ENCODE measurements at regions not wholly inside any gene's neighbourhood (a gene's known extent, or its start where the extent isn't known, plus 50 kb on each side); places are given as distances from the start of the nearest gene placed in this dataset.

- Histone ChIP-seq H3K4me1 (ENCODE audit: control insufficient read depth in 3 of 3, insufficient read depth in 3 of 3, low read length in 3 of 3) (no peaks in the 10 kb centered on the region), H3K36me3 (ENCODE audit: control insufficient read depth in 3 of 3, insufficient read depth in 3 of 3, low read length in 3 of 3) (no peaks in the 10 kb centered on the region), H3K9me3 (ENCODE audit: control insufficient read depth in 3 of 3, low read length in 3 of 3) (no peaks in the 10 kb centered on the region), H3K27me3 (ENCODE audit: control insufficient read depth in 3 of 3, insufficient read depth in 3 of 3, low read length in 3 of 3) (no peaks in the 10 kb centered on the region), H3K27ac (ENCODE audit: low read depth, low read length) (no peak overlapping the region), H3K9ac (ENCODE audit: low read depth in 1 of 3, low read length in 3 of 3) (no peak overlapping the region), H3K4me3 (ENCODE audit: low read length in 3 of 3) (no peak overlapping the region)
Measured at GRCh38 chr5:165201771-165202518, 1696.5 kb downstream of the MAT2B start.

GRCh38 chr5:165202519-165202910, 1697.1 kb downstream of the MAT2B start:
- H3K27me3 ChIP-seq (ENCODE audit: control insufficient read depth in 3 of 3, insufficient read depth in 3 of 3, low read length in 3 of 3): no peaks in the 10 kb centered on the region

GRCh38 chr5:165209101-165209727, 1703.8 kb downstream of the MAT2B start:
- Histone ChIP-seq H3K27me3 (ENCODE audit: control insufficient read depth in 3 of 3, insufficient read depth in 3 of 3, low read length in 3 of 3) (no peaks in the 10 kb centered on the region), H3K4me1 (ENCODE audit: control insufficient read depth in 3 of 3, insufficient read depth in 3 of 3, low read length in 3 of 3) (no peaks in the 10 kb centered on the region), H3K9ac (ENCODE audit: low read depth in 1 of 3, low read length in 3 of 3) (no peak overlapping the region), H3K36me3 (ENCODE audit: control insufficient read depth in 3 of 3, insufficient read depth in 3 of 3, low read length in 3 of 3) (no peaks in the 10 kb centered on the region), H3K4me3 (ENCODE audit: low read length in 3 of 3) (no peak overlapping the region), H3K27ac (ENCODE audit: low read depth, low read length) (no peak overlapping the region), H3K9me3 (ENCODE audit: control insufficient read depth in 3 of 3, low read length in 3 of 3) (no peaks in the 10 kb centered on the region)

More at GRCh38 chr5:165202519-165202910, 1697.1 kb downstream of the MAT2B start:
- no peaks in the 10 kb centered on the region for H3K36me3 ChIP-seq (ENCODE audit: control insufficient read depth in 3 of 3, insufficient read depth in 3 of 3, low read length in 3 of 3)
- H3K9ac ChIP-seq (ENCODE audit: low read depth in 1 of 3, low read length in 3 of 3): no peak overlapping the region
- no peaks in the 10 kb centered on the region for H3K9me3 ChIP-seq (ENCODE audit: control insufficient read depth in 3 of 3, low read length in 3 of 3)
- H3K27ac ChIP-seq (ENCODE audit: low read depth, low read length): no peak overlapping the region
- H3K4me3 ChIP-seq (ENCODE audit: low read length in 3 of 3): no peak overlapping the region
- H3K4me1 ChIP-seq (ENCODE audit: control insufficient read depth in 3 of 3, insufficient read depth in 3 of 3, low read length in 3 of 3): no peaks in the 10 kb centered on the region

- Histone ChIP-seq H3K27ac (ENCODE audit: low read depth, low read length) (no peak overlapping the region), H3K27me3 (ENCODE audit: control insufficient read depth in 3 of 3, insufficient read depth in 3 of 3, low read length in 3 of 3) (no peaks in the 10 kb centered on the region), H3K4me3 (ENCODE audit: low read length in 3 of 3) (no peak overlapping the region), H3K36me3 (ENCODE audit: control insufficient read depth in 3 of 3, insufficient read depth in 3 of 3, low read length in 3 of 3) (no peaks in the 10 kb centered on the region), H3K9me3 (ENCODE audit: control insufficient read depth in 3 of 3, low read length in 3 of 3) (no peaks in the 10 kb centered on the region), H3K4me1 (ENCODE audit: control insufficient read depth in 3 of 3, insufficient read depth in 3 of 3, low read length in 3 of 3) (no peaks in the 10 kb centered on the region), H3K9ac (ENCODE audit: low read depth in 1 of 3, low read length in 3 of 3) (no peak overlapping the region)
Measured at GRCh38 chr5:165224366-165225045, 1719.1 kb downstream of the MAT2B start.

- no peaks in the 10 kb centered on the region for H3K36me3 ChIP-seq (ENCODE audit: control insufficient read depth in 3 of 3, insufficient read depth in 3 of 3, low read length in 3 of 3)
- no peaks in the 10 kb centered on the region for H3K9me3 ChIP-seq (ENCODE audit: control insufficient read depth in 3 of 3, low read length in 3 of 3)
- H3K27me3 ChIP-seq (ENCODE audit: control insufficient read depth in 3 of 3, insufficient read depth in 3 of 3, low read length in 3 of 3): no peaks in the 10 kb centered on the region
- H3K27ac ChIP-seq (ENCODE audit: low read depth, low read length): no peak overlapping the region
- no peaks in the 10 kb centered on the region for H3K4me1 ChIP-seq (ENCODE audit: control insufficient read depth in 3 of 3, insufficient read depth in 3 of 3, low read length in 3 of 3)
- H3K9ac ChIP-seq (ENCODE audit: low read depth in 1 of 3, low read length in 3 of 3): no peak overlapping the region
- no peak overlapping the region for H3K4me3 ChIP-seq (ENCODE audit: low read length in 3 of 3)
Measured at GRCh38 chr5:165227515-165227914, 1722.1 kb downstream of the MAT2B start.

- H3K9ac ChIP-seq (ENCODE audit: low read depth in 1 of 3, low read length in 3 of 3): no peak overlapping the region
- H3K27ac ChIP-seq (ENCODE audit: low read depth, low read length): no peak overlapping the region
- H3K36me3 ChIP-seq (ENCODE audit: control insufficient read depth in 3 of 3, insufficient read depth in 3 of 3, low read length in 3 of 3): no peaks in the 10 kb centered on the region
- H3K4me3 ChIP-seq (ENCODE audit: low read length in 3 of 3): no peak overlapping the region
- no peaks in the 10 kb centered on the region for H3K4me1 ChIP-seq (ENCODE audit: control insufficient read depth in 3 of 3, insufficient read depth in 3 of 3, low read length in 3 of 3)
- H3K9me3 ChIP-seq (ENCODE audit: control insufficient read depth in 3 of 3, low read length in 3 of 3): no peaks in the 10 kb centered on the region
- H3K27me3 ChIP-seq (ENCODE audit: control insufficient read depth in 3 of 3, insufficient read depth in 3 of 3, low read length in 3 of 3): no peaks in the 10 kb centered on the region
Measured at GRCh38 chr5:165228184-165228583, 1722.8 kb downstream of the MAT2B start.

GRCh38 chr5:165231821-165232508, 1726.5 kb downstream of the MAT2B start:
- Histone ChIP-seq H3K27ac (ENCODE audit: low read depth, low read length) (no peak overlapping the region), H3K4me3 (ENCODE audit: low read length in 3 of 3) (no peak overlapping the region)

GRCh38 chr5:165232509-165233028, 1727.2 kb downstream of the MAT2B start:
- no peaks in the 10 kb centered on the region for H3K4me1 ChIP-seq (ENCODE audit: control insufficient read depth in 3 of 3, insufficient read depth in 3 of 3, low read length in 3 of 3)
- no peak overlapping the region for H3K9ac ChIP-seq (ENCODE audit: low read depth in 1 of 3, low read length in 3 of 3)
- no peaks in the 10 kb centered on the region for H3K9me3 ChIP-seq (ENCODE audit: control insufficient read depth in 3 of 3, low read length in 3 of 3)
- H3K27ac ChIP-seq (ENCODE audit: low read depth, low read length): no peak overlapping the region
- H3K27me3 ChIP-seq (ENCODE audit: control insufficient read depth in 3 of 3, insufficient read depth in 3 of 3, low read length in 3 of 3): no peaks in the 10 kb centered on the region
- no peak overlapping the region for H3K4me3 ChIP-seq (ENCODE audit: low read length in 3 of 3)
- no peaks in the 10 kb centered on the region for H3K36me3 ChIP-seq (ENCODE audit: control insufficient read depth in 3 of 3, insufficient read depth in 3 of 3, low read length in 3 of 3)

More at GRCh38 chr5:165231821-165232508, 1726.5 kb downstream of the MAT2B start:
- Histone ChIP-seq H3K27me3 (ENCODE audit: control insufficient read depth in 3 of 3, insufficient read depth in 3 of 3, low read length in 3 of 3) (no peaks in the 10 kb centered on the region), H3K36me3 (ENCODE audit: control insufficient read depth in 3 of 3, insufficient read depth in 3 of 3, low read length in 3 of 3) (no peaks in the 10 kb centered on the region), H3K9ac (ENCODE audit: low read depth in 1 of 3, low read length in 3 of 3) (no peak overlapping the region), H3K4me1 (ENCODE audit: control insufficient read depth in 3 of 3, insufficient read depth in 3 of 3, low read length in 3 of 3) (no peaks in the 10 kb centered on the region), H3K9me3 (ENCODE audit: control insufficient read depth in 3 of 3, low read length in 3 of 3) (no peaks in the 10 kb centered on the region)

GRCh38 chr5:165241811-165242210, 1736.4 kb downstream of the MAT2B start:
- H3K4me3 ChIP-seq (ENCODE audit: low read length in 3 of 3): no peak overlapping the region
- no peaks in the 10 kb centered on the region for H3K36me3 ChIP-seq (ENCODE audit: control insufficient read depth in 3 of 3, insufficient read depth in 3 of 3, low read length in 3 of 3)
- H3K4me1 ChIP-seq (ENCODE audit: control insufficient read depth in 3 of 3, insufficient read depth in 3 of 3, low read length in 3 of 3): no peaks in the 10 kb centered on the region
- H3K27me3 ChIP-seq (ENCODE audit: control insufficient read depth in 3 of 3, insufficient read depth in 3 of 3, low read length in 3 of 3): no peaks in the 10 kb centered on the region
- no peaks in the 10 kb centered on the region for H3K9me3 ChIP-seq (ENCODE audit: control insufficient read depth in 3 of 3, low read length in 3 of 3)
- no peak overlapping the region for H3K9ac ChIP-seq (ENCODE audit: low read depth in 1 of 3, low read length in 3 of 3)
- no peak overlapping the region for H3K27ac ChIP-seq (ENCODE audit: low read depth, low read length)

All from skeletal muscle tissue (tissue), 3 donors.